GM13977 (cell line): ENCODE measurements at regions not wholly inside any gene's neighbourhood (a gene's known extent, or its start where the extent isn't known, plus 50 kb on each side); places are given as distances from the start of the nearest gene placed in this dataset.

Experiments used
- DNase-seq: peaks from one replicate; pipeline ENCODE4 v3.0.0; 2012; ENCODE audit warnings: low spot score
- CTCF ChIP-seq: IDR thresholded peaks from 2 replicates; pipeline ENCODE4 v1.5.1; 2012; ENCODE audit warnings: mild to moderate bottlenecking, control low read depth; ENCODE audit not compliant: insufficient read depth; ENCODE audit errors: extremely low read depth, missing control alignments
- in situ Hi-C: fragments of 300-500 bp; cut with MboI; formaldehyde crosslinking; loops from one replicate; pipeline ENCODE4 v1.12.0; 2022; ENCODE audit warnings: low sequenced_read_pairs, low pct_unique_long_range_greater_than_20kb, mixed read lengths, inconsistent platforms; ENCODE audit not compliant: unreplicated experiment

DNA sequence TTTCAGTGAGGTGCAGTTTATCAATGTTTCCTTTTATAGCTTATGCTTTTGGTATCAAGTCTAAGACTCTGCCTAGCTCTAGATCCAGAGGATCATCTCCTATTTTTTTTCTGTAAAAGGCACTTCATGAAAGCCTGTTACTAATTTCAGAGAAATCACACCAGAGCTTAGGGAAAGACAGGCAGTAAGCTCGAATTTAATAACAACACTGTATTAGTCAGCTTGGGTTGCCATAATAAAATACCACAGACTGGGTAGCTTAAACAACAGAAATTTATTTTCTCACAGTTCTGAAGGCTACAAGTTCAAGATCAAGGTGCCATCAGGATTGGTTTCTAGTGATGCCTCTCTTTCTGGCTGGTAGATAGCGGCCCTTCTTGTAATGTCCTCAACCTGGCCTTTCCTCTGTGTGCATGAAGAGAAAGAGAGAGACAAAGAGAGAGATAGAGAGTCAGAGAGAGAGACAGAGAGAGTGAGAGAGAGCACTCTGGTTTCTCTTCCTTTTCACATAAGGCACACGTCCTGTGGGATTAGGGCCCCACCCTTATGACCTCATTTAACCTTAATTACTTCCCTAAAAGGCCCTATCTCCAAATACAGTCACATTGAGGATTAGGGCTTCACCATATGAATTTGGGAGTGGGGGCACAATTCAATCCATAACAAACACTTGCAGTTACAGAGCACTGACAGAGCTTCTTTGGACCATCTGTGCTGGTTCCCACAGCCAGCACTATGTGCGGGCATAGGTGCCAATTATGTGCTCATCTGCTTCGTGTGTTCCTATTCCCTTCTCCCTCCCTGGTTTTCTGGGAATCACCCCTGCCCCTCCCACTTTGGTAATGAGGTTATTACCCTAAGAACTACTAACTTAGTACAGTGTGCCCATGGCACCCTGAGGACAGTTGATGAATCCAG is 114.8 kb upstream of the MED14 start:
- TF ChIP-seq CTCF, result no peak
- no peak for DNase-seq
- in situ Hi-C loops, result no loop called here

DNA sequence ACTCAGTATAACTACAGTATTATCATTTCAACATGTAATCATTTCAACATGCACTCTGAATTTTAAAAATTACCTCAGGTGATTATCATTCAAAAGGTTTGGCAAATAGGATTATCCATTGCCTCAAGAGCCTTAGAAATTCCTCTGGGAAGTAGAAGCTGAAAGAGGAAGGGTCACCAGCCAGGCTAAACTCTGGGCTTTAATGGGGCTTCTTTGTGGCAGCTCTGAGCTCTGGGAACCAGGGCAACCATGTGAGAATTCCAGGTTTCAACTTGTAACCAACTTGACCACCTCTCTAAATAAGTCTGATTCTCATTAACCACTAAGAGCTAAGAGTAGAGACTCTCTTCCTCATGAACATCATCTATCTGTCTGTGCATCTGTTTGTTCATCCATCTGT is 117.2 kb upstream of the MED14 start:
- no peak for TF ChIP-seq CTCF
- in situ Hi-C loops, result no loop called here
- DNase-seq, result no peak

DNA sequence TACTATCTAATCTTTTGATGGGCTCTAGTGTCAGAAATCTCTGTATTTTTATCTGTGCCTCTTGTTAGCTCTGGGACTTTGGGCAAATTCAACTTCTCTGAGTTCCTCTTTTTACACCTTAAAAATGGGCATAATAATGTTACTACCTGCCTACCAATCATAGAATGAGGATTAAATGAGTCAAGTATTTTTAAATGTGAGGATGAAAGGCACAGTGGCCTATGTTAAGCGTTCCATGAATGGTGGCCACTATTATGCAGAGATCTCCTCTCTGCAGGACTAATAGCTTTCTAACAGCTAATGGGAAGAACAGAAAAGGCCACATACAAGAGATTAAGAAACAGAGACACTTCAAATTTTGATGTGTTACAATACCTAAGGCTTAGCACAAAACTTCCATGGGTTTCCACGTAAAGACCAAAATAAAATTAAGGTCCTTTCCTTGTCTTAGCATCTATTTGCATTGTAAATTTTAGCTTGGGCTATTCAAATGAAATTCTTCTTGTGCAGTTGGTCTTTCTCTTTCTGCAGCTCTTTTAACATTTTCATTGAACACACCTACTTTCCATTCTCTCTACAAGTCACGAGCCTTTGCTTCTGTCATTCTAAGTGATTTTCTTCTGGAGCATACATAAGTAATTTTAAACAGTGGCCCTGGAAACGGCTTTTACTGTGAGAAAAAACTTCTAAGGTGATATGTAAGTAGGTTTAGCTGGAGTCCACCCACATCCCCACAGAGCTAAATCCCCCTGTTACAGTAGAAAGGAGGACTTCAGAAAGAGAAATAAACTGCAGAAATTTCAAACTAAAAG is 117.9 kb upstream of the MED14 start:
- in situ Hi-C loops, result no loop called here
- no peak for DNase-seq
- TF ChIP-seq CTCF, result no peak

GRCh38 chrX:40853816-40854123 is 118.4 kb upstream of the MED14 start:
- no peak for DNase-seq
- in situ Hi-C loops, result no loop called here
- no peak for TF ChIP-seq CTCF

DNA sequence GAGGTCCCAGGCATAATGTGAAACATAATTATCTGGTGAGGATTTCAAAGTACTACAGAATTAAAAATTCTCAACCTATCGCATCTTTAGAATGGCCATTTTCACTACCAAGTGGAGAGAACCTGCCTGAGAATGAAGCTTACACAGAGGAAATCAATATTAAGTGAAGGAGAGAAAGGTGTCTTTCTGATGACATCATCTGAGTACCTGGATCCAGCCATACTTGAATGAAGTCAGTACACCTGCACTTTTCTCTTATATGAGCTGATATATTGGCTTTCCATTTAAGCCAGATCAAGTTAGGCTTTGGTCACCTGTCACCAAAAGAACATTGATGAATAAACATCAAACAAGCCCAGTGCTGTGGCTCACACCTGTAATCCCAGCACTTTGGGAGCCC is 118.9 kb upstream of the MED14 start:
- no peak for TF ChIP-seq CTCF
- no peak for DNase-seq
- in situ Hi-C loops, result no loop called here

DNA sequence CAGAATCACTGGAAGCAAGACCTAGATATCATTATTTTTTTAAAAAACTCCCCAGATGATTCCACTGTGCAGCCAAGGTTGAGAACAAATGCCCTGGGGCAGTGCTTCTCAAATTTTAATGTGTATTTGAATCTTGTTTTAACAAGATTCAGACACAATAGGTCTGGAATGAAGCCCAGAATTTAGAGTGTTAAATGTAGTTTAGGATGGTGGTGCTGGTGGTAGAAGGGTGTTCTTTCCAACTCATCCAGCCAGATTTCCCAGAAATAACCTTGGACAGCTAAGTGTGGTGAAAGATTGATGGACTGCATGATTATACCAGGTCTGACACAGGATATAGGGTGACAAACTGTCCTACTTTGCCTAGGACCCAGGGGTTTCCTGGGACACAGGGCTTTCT is 120.1 kb upstream of the MED14 start:
- DNase-seq, result no peak
- in situ Hi-C loops, result no loop called here
- TF ChIP-seq CTCF, result no peak
